ENCODE measurements at regions not wholly inside any gene's neighbourhood (a gene's known extent, or its start where the extent isn't known, plus 50 kb on each side); places are given as distances from the start of the nearest gene placed in this dataset.

GRCh38 chr5:159735749-159736660 is 180.3 kb upstream of the ADRA1B start:
- no peak overlapping the region for H3K4me3 ChIP-seq (replicated peaks; ENCODE audit: low read depth, low read length)
- no peak for DNase-seq (ENCODE audit: extremely low read depth, low read depth)
- no peak for TF ChIP-seq CTCF (IDR thresholded peaks at IDR 0.05; ENCODE audit: low read depth, low read length, missing control alignments)

- no peak for DNase-seq (ENCODE audit: extremely low read depth, low read depth)
- TF ChIP-seq CTCF (IDR thresholded peaks at IDR 0.05; ENCODE audit: low read depth, low read length, missing control alignments), result no peak
- H3K4me3 ChIP-seq (replicated peaks; ENCODE audit: low read depth, low read length), result no peak overlapping the region
Measured at GRCh38 chr5:159736844-159737243, 179.4 kb upstream of the ADRA1B start.

- no peak for DNase-seq (ENCODE audit: extremely low read depth, low read depth)
- no peak overlapping the region for H3K4me3 ChIP-seq (replicated peaks; ENCODE audit: low read depth, low read length)
- TF ChIP-seq CTCF (IDR thresholded peaks at IDR 0.05; ENCODE audit: low read depth, low read length, missing control alignments), result no peak
Measured at GRCh38 chr5:159737263-159737662, 179.0 kb upstream of the ADRA1B start.

- DNase-seq (ENCODE audit: extremely low read depth, low read depth), result no peak
- H3K4me3 ChIP-seq (replicated peaks; ENCODE audit: low read depth, low read length), result no peak overlapping the region
- no peak for TF ChIP-seq CTCF (IDR thresholded peaks at IDR 0.05; ENCODE audit: low read depth, low read length, missing control alignments)
Measured at GRCh38 chr5:159741829-159742322, 174.4 kb upstream of the ADRA1B start.

GRCh38 chr5:159743234-159743633 is 173.0 kb upstream of the ADRA1B start:
- no peak for TF ChIP-seq CTCF (IDR thresholded peaks at IDR 0.05; ENCODE audit: low read depth, low read length, missing control alignments)
- no peak overlapping the region for H3K4me3 ChIP-seq (replicated peaks; ENCODE audit: low read depth, low read length)

GRCh38 chr5:159746707-159747106 is 169.6 kb upstream of the ADRA1B start:
- H3K4me3 ChIP-seq (replicated peaks; ENCODE audit: low read depth, low read length), result no peak overlapping the region
- no peak for DNase-seq (ENCODE audit: extremely low read depth, low read depth)
- no peak for TF ChIP-seq CTCF (IDR thresholded peaks at IDR 0.05; ENCODE audit: low read depth, low read length, missing control alignments)

More at GRCh38 chr5:159743234-159743633, 173.0 kb upstream of the ADRA1B start:
- DNase-seq (ENCODE audit: extremely low read depth, low read depth), result no peak
